Natural killer cell (primary cell): ENCODE measurements at regions not wholly inside any gene's neighbourhood (a gene's known extent, or its start where the extent isn't known, plus 50 kb on each side); places are given as distances from the start of the nearest gene placed in this dataset.
"Not testable (repeated sequence)": the region's sequence is repeated elsewhere in the genome, so short reads cannot be mapped to it uniquely, and the experiment has no call there.

Experiments
- ATAC-seq, 3 donors: fragments of 150-1000 bp in 2 of 3; fragments of 200-7000 bp in 1 of 3; cut with Tn5 transposase; 1 replicate in 1 of 3; 2 replicates in 2 of 3; pipeline ENCODE4 v1.10.0; 2021; ENCODE audit warnings: mild to moderate bottlenecking in 2 of 3, moderate library complexity in 2 of 3
- DNase-seq, 2 donors: peaks; one replicate each; pipeline versions ENCODE4 v3.0.0 to v3.0.0-alpha.2; 2013 to 2021; ENCODE audit warnings: mixed read lengths in 1 of 2
- H3K27ac ChIP-seq: one replicate; pipeline ENCODE4 v1.5.1; 2013; ENCODE audit warnings: mild to moderate bottlenecking, low read length
- H3K27me3 ChIP-seq: one replicate; pipeline ENCODE4 v1.6.1; 2013; ENCODE audit warnings: low read length; ENCODE audit not compliant: control insufficient read depth, insufficient read depth
- H3K36me3 ChIP-seq: one replicate; pipeline ENCODE4 v1.6.1; 2013; ENCODE audit warnings: low read length; ENCODE audit not compliant: control insufficient read depth, insufficient read depth
- H3K4me1 ChIP-seq: one replicate; pipeline ENCODE4 v1.6.1; 2013; ENCODE audit warnings: low read length; ENCODE audit not compliant: control insufficient read depth, insufficient read depth
- H3K4me3 ChIP-seq: one replicate; pipeline ENCODE4 v1.5.1; 2013; ENCODE audit warnings: low read length
- H3K9me3 ChIP-seq: one replicate; pipeline ENCODE4 v1.6.1; 2013; ENCODE audit warnings: low read length; ENCODE audit not compliant: control insufficient read depth, insufficient read depth
- H3K27ac Mint-ChIP-seq, 2 donors: one replicate each; pipeline ENCODE4 v1.8.0; 2022; ENCODE audit warnings: mild to moderate bottlenecking in 2 of 2, mixed read lengths in 2 of 2, moderate library complexity in 1 of 2
- H3K27me3 Mint-ChIP-seq, 2 donors: one replicate each; pipeline ENCODE4 v1.8.0; 2022; ENCODE audit warnings: low read depth in 2 of 2, mixed read lengths in 2 of 2
- H3K36me3 Mint-ChIP-seq: one replicate; pipeline ENCODE4 v1.8.0; 2022; ENCODE audit warnings: mixed read lengths
- H3K4me1 Mint-ChIP-seq, 2 donors: one replicate each; pipeline ENCODE4 v1.8.0; 2022; ENCODE audit warnings: mixed read lengths in 2 of 2
- H3K4me3 Mint-ChIP-seq: one replicate; pipeline ENCODE4 v1.8.0; 2022; ENCODE audit warnings: mild to moderate bottlenecking, moderate library complexity, mixed read lengths
- H3K9me3 Mint-ChIP-seq, 2 donors: one replicate each; pipeline ENCODE4 v1.8.0; 2022; ENCODE audit warnings: mixed read lengths in 2 of 2
- CTCF ChIP-seq: fragments of 200-600 bp; IDR thresholded peaks from one replicate; pipeline ENCODE4 v1.8.0; 2022; ENCODE audit warnings: antibody characterized with exemption
- WGBS: methylation state at CpG from one replicate; pipeline ENCODE4 v1.1.7; 2013; ENCODE audit warnings: missing lambda C conversion rate; ENCODE audit not compliant: insufficient coverage; 5-methylcytosine and 5-hydroxymethylcytosine counted together
- intact Hi-C: fragments of 100-400 bp; cut with micrococcal nuclease; formaldehyde crosslinking; loops from one replicate; pipeline ENCODE4 v1.14.2; 2022

DNA sequence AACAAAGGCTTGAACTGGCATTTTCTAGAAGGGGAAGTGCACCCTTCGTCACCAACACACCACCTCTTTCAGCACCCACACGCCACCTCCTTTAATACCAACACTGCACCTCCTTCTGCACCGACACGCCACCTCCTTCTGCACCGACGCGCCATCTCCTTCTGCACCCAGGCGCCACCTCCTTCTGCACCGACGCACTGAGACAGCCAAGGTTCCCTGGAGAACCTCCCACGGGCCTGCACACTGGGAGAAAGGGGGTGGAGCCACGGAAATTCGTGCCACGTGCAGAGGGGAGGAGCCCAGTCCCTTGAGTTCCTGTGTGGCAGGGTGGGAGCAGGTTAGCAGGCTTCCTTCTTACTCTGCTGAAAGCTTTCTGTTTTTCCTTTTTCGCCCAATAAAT lies 327.9 kb upstream of the C1orf174 start:
- intact Hi-C loops = no loop called here
- H3K27me3 ChIP-seq = no peaks in the 10 kb centered on the region
- no peak overlapping the region for H3K4me3 Mint-ChIP-seq
- H3K4me1 Mint-ChIP-seq = no peaks in the 10 kb centered on the region
- H3K27ac Mint-ChIP-seq = no peak overlapping the region
- no peak overlapping the region for H3K27ac ChIP-seq
- TF ChIP-seq CTCF = no peak
- H3K9me3 ChIP-seq = no peaks in the 10 kb centered on the region
- no peaks in the 10 kb centered on the region for H3K36me3 Mint-ChIP-seq
- DNase-seq (no peak), ATAC-seq (no peak)
- H3K27me3 Mint-ChIP-seq = peaks cover 0 to 15% of the 10 kb centered on the region in 2 donors
- WGBS = 78% methylated on average over 15 of the region's 15 CpGs
- no peaks in the 10 kb centered on the region for H3K4me1 ChIP-seq
- H3K36me3 ChIP-seq = no peaks in the 10 kb centered on the region
- no peak overlapping the region for H3K4me3 ChIP-seq
- no peaks in the 10 kb centered on the region for H3K9me3 Mint-ChIP-seq

GRCh38 chr1:4253935-4254334 lies 353.9 kb upstream of the C1orf174 start:
- Histone ChIP-seq H3K27ac (no peak overlapping the region), H3K36me3 (no peaks in the 10 kb centered on the region), H3K9me3 (peaks cover 10% of the 10 kb centered on the region), H3K4me1 (no peaks in the 10 kb centered on the region), H3K4me3 (no peak overlapping the region), H3K27me3 (peaks cover 2% of the 10 kb centered on the region)
- WGBS = 67% methylated on average over 4 of the region's 4 CpGs
- Mint-ChIP-seq H3K4me1 (no peaks in the 10 kb centered on the region), H3K27ac (no peak overlapping the region), H3K27me3 (peaks cover 2 to 9% of the 10 kb centered on the region in 2 donors), H3K36me3 (no peaks in the 10 kb centered on the region), H3K9me3 (peaks cover 0 to 5% of the 10 kb centered on the region in 2 donors), H3K4me3 (no peak overlapping the region)
- ATAC-seq (no peak), DNase-seq (no peak)
- TF ChIP-seq CTCF = no peak
- intact Hi-C loops = no loop called here

GRCh38 chr1:4256351-4256750 lies 356.3 kb upstream of the C1orf174 start:
- ATAC-seq (no peak), DNase-seq (no peak)
- H3K9me3 ChIP-seq = peaks cover 10% of the 10 kb centered on the region
- no peaks in the 10 kb centered on the region for H3K4me1 ChIP-seq
- Mint-ChIP-seq H3K27me3 (peaks cover 0 to 6% of the 10 kb centered on the region in 2 donors), H3K27ac (no peak overlapping the region), H3K4me3 (no peak overlapping the region), H3K4me1 (no peaks in the 10 kb centered on the region), H3K9me3 (peaks cover 2 to 8% of the 10 kb centered on the region in 2 donors), H3K36me3 (no peaks in the 10 kb centered on the region)
- 91% methylated on average over 3 of the region's 4 CpGs for WGBS
- peaks cover under 1% of the 10 kb centered on the region for H3K27me3 ChIP-seq
- no peaks in the 10 kb centered on the region for H3K36me3 ChIP-seq
- H3K27ac ChIP-seq = no peak overlapping the region
- H3K4me3 ChIP-seq = no peak overlapping the region
- intact Hi-C loops = no loop called here
- TF ChIP-seq CTCF = no peak

DNA sequence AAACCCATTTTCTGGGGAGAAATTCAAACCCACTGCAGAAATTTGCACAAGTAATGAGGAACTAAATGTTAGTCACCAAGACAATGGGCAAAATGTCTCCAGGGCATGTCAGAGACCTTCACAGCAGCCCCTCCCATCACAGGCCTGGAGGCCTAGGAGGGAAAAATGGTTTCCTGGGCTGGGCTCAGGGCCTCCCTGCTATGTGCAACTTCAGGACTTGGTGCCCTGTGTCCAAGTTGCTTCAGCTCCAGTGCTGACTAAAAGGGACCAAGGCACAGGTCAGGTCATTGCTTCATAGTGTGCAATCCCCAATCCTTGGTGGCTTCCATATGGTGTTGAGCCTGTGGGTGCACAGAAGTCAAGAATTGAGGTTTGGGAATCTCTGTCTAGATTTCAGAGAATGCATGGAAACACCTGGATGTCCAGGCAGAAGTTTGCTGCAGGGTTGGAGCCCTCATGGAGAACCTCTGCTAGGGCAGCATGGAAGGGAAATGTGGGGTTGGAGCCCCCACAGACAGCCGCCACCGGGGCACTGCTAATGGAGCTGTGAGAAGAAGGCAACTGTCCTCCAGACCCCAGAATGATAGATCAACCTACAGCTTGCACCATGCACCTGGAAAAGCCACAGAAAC lies 358.2 kb upstream of the C1orf174 start:
- H3K27ac Mint-ChIP-seq, DNase-seq, H3K4me3 ChIP-seq, intact Hi-C loops, H3K27ac ChIP-seq, H3K27me3 ChIP-seq, H3K9me3 ChIP-seq, ATAC-seq, H3K36me3 Mint-ChIP-seq, H3K27me3 Mint-ChIP-seq, H3K9me3 Mint-ChIP-seq, H3K4me3 Mint-ChIP-seq, H3K4me1 Mint-ChIP-seq, H3K4me1 ChIP-seq, H3K36me3 ChIP-seq: not testable (repeated sequence)
- WGBS = 83% methylated on average over 2 of the region's 2 CpGs
